GM13977 (cell line): ENCODE measurements at regions not wholly inside any gene's neighbourhood (a gene's known extent, or its start where the extent isn't known, plus 50 kb on each side); places are given as distances from the start of the nearest gene placed in this dataset.

Source experiments
- DNase-seq: peaks from one replicate; pipeline ENCODE4 v3.0.0; 2012; ENCODE audit warnings: low spot score
- CTCF ChIP-seq: IDR thresholded peaks from 2 replicates; pipeline ENCODE4 v1.5.1; 2012; ENCODE audit warnings: mild to moderate bottlenecking, control low read depth; ENCODE audit not compliant: insufficient read depth; ENCODE audit errors: extremely low read depth, missing control alignments
- in situ Hi-C: fragments of 300-500 bp; cut with MboI; formaldehyde crosslinking; loops from one replicate; pipeline ENCODE4 v1.12.0; 2022; ENCODE audit warnings: low sequenced_read_pairs, low pct_unique_long_range_greater_than_20kb, mixed read lengths, inconsistent platforms; ENCODE audit not compliant: unreplicated experiment

GRCh38 chr15:61309617-61310016, 80.5 kb upstream of the RORA start:
- no peak for TF ChIP-seq CTCF
- in situ Hi-C loops, result no loop called here
- no peak for DNase-seq

GRCh38 chr15:61309031-61309511, 80.0 kb upstream of the RORA start:
- no peak for TF ChIP-seq CTCF
- in situ Hi-C loops, result no loop called here
- no peak for DNase-seq

GRCh38 chr15:61308437-61308836, 79.3 kb upstream of the RORA start:
- no peak for DNase-seq
- no peak for TF ChIP-seq CTCF
- in situ Hi-C loops, result no loop called here

- in situ Hi-C loops, result no loop called here
- no peak for DNase-seq
- no peak for TF ChIP-seq CTCF
Observed at GRCh38 chr15:61307474-61307873, 78.4 kb upstream of the RORA start.

- no peak for DNase-seq
- no peak for TF ChIP-seq CTCF
- in situ Hi-C loops, result no loop called here
Observed at GRCh38 chr15:61301701-61302100, 72.6 kb upstream of the RORA start.

- in situ Hi-C loops, result no loop called here
- no peak for TF ChIP-seq CTCF
Observed at GRCh38 chr15:61299075-61299763, 70.1 kb upstream of the RORA start.

More at GRCh38 chr15:61299075-61299763, 70.1 kb upstream of the RORA start:
- DNase-seq, result no peak
